Activated naive CD8-positive, alpha-beta T cell treated with anti-CD3 and anti-CD28 coated beads, Interleukin-2, amount 10 ng/mL, durations not matched to agents 7 days and 5 days (primary cell): ENCODE measurements at regions not wholly inside any gene's neighbourhood (a gene's known extent, or its start where the extent isn't known, plus 50 kb on each side); places are given as distances from the start of the nearest gene placed in this dataset.
"Not testable (repeated sequence)": the region's sequence is repeated elsewhere in the genome, so short reads cannot be mapped to it uniquely, and the experiment has no call there.

ENCODE experiments used
- ATAC-seq: fragments of 150-1000 bp; cut with Tn5 transposase; one replicate; pipeline ENCODE4 v1.10.0; 2021; ENCODE audit warnings: low read depth, moderate library complexity
- POLR2A ChIA-PET: fragments of 350-600 bp; sonication (Branson Sonifier 250); formaldehyde crosslinking; loops from one replicate; lab custom pipeline; 2021; ENCODE audit warnings: antibody characterized with exemption; lab: Charles Lee
- DNase-seq: peaks from one replicate; pipeline ENCODE4 v3.0.0; 2021
- H3K27ac Mint-ChIP-seq: one replicate; pipeline ENCODE4 v1.8.0; 2022; ENCODE audit warnings: mild to moderate bottlenecking, mixed read lengths
- H3K27me3 Mint-ChIP-seq: one replicate; pipeline ENCODE4 v1.8.0; 2022; ENCODE audit warnings: mild to moderate bottlenecking, moderate library complexity, mixed read lengths
- H3K36me3 Mint-ChIP-seq: one replicate; pipeline ENCODE4 v1.8.0; 2021; ENCODE audit warnings: mild to moderate bottlenecking, mixed read lengths
- H3K4me1 Mint-ChIP-seq: one replicate; pipeline ENCODE4 v1.8.0; 2021; ENCODE audit warnings: mixed read lengths
- H3K4me3 Mint-ChIP-seq: one replicate; pipeline ENCODE4 v1.8.0; 2022; ENCODE audit warnings: mild to moderate bottlenecking, moderate library complexity, mixed read lengths
- H3K9me3 Mint-ChIP-seq: one replicate; pipeline ENCODE4 v1.8.0; 2021; ENCODE audit warnings: mixed read lengths

GRCh38 chr12:124655048-124655697 is 87.8 kb upstream of the NCOR2 start:
- peaks cover 2% of the 10 kb centered on the region for H3K4me1 Mint-ChIP-seq
- no peak for DNase-seq
- H3K27me3 Mint-ChIP-seq: peaks cover 10% of the 10 kb centered on the region
- H3K27ac Mint-ChIP-seq: no peak overlapping the region
- no peak overlapping the region for H3K4me3 Mint-ChIP-seq
- no peaks in the 10 kb centered on the region for H3K36me3 Mint-ChIP-seq
- POLR2A ChIA-PET: no interaction called here
- H3K9me3 Mint-ChIP-seq: no peaks in the 10 kb centered on the region
- no peak for ATAC-seq

GRCh38 chr12:124654666-124655047 is 87.2 kb upstream of the NCOR2 start:
- H3K27ac Mint-ChIP-seq: no peak overlapping the region
- ATAC-seq (no peak), DNase-seq (no peak)
- POLR2A ChIA-PET: no interaction called here
- H3K36me3 Mint-ChIP-seq: no peaks in the 10 kb centered on the region
- peaks cover 2% of the 10 kb centered on the region for H3K4me1 Mint-ChIP-seq
- H3K9me3 Mint-ChIP-seq: no peaks in the 10 kb centered on the region
- H3K27me3 Mint-ChIP-seq: peaks cover 10% of the 10 kb centered on the region
- H3K4me3 Mint-ChIP-seq: no peak overlapping the region

GRCh38 chr12:124653169-124653931 is 85.9 kb upstream of the NCOR2 start:
- Mint-ChIP-seq H3K27ac (no peak overlapping the region), H3K9me3 (peaks cover 4% of the 10 kb centered on the region), H3K4me1 (peaks cover 2% of the 10 kb centered on the region), H3K27me3 (peaks cover 10% of the 10 kb centered on the region), H3K4me3 (no peak overlapping the region), H3K36me3 (no peaks in the 10 kb centered on the region)
- ATAC-seq (no peak), DNase-seq (no peak)
- POLR2A ChIA-PET: no interaction called here

DNA sequence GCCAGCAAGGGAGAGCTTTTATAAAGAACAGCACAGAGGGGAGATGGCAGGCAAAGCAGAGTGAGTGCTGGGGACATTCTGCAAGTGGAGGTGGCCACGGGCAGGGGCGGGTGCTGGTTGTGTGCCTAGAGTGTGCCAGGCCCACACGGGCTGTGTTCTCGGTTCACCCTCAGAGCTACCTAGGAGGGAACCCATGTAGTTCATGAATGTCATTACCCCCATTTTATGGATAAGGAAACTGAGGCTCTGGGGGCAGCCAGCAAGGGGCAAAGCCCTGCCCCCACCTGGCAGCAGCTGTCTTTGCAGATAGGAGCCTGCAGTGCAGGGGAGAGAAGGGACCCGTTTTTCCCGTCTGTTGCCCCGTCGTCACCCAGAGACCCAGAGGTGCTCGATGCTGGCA is 85.2 kb upstream of the NCOR2 start:
- Mint-ChIP-seq H3K27ac (no peak overlapping the region), H3K27me3 (peaks cover 10% of the 10 kb centered on the region), H3K4me1 (peaks cover 2% of the 10 kb centered on the region), H3K36me3 (no peaks in the 10 kb centered on the region), H3K4me3 (no peak overlapping the region), H3K9me3 (peaks cover 8% of the 10 kb centered on the region)
- POLR2A ChIA-PET: no interaction called here
- no peak for ATAC-seq
- no peak for DNase-seq

- Mint-ChIP-seq H3K27me3 (peaks cover 8% of the 10 kb centered on the region), H3K4me3 (no peak overlapping the region)
- ATAC-seq: no peak
These were observed 84.3 kb upstream of the NCOR2 start for GRCh38 chr12:124651516-124652273.

GRCh38 chr12:124650912-124651311 is 83.5 kb upstream of the NCOR2 start:
- H3K4me1 Mint-ChIP-seq: peaks cover 10% of the 10 kb centered on the region
- H3K9me3 Mint-ChIP-seq: peaks cover 12% of the 10 kb centered on the region
- DNase-seq (no peak), ATAC-seq (no peak)
- no peaks in the 10 kb centered on the region for H3K36me3 Mint-ChIP-seq
- H3K27me3 Mint-ChIP-seq: peaks cover 5% of the 10 kb centered on the region
- no peak overlapping the region for H3K4me3 Mint-ChIP-seq
- POLR2A ChIA-PET: no interaction called here
- H3K27ac Mint-ChIP-seq: no peak overlapping the region

More at GRCh38 chr12:124651516-124652273, 84.3 kb upstream of the NCOR2 start:
- no peaks in the 10 kb centered on the region for H3K36me3 Mint-ChIP-seq
- POLR2A ChIA-PET: no interaction called here
- H3K4me1 Mint-ChIP-seq: peaks cover 4% of the 10 kb centered on the region
- no peak overlapping the region for H3K27ac Mint-ChIP-seq
- no peak for DNase-seq
- H3K9me3 Mint-ChIP-seq: peaks cover 12% of the 10 kb centered on the region

- Mint-ChIP-seq H3K9me3 (peaks cover 12% of the 10 kb centered on the region), H3K4me1 (peaks cover 13% of the 10 kb centered on the region), H3K36me3 (no peaks in the 10 kb centered on the region), H3K27me3 (peaks cover 12% of the 10 kb centered on the region), H3K27ac (no peak overlapping the region), H3K4me3 (no peak overlapping the region)
- POLR2A ChIA-PET: no interaction called here
- ATAC-seq (no peak), DNase-seq (no peak)
These were observed 81.4 kb upstream of the NCOR2 start for GRCh38 chr12:124648710-124649384.

GRCh38 chr12:124647316-124647715 is 79.9 kb upstream of the NCOR2 start:
- peaks cover 10% of the 10 kb centered on the region for H3K27me3 Mint-ChIP-seq
- H3K36me3 Mint-ChIP-seq: no peaks in the 10 kb centered on the region
- DNase-seq: no peak
- H3K4me3 Mint-ChIP-seq: no peak overlapping the region
- ATAC-seq: no peak
- H3K4me1 Mint-ChIP-seq: peaks cover 12% of the 10 kb centered on the region
- H3K9me3 Mint-ChIP-seq: peaks cover 12% of the 10 kb centered on the region
- no peak overlapping the region for H3K27ac Mint-ChIP-seq
- POLR2A ChIA-PET: no interaction called here

DNA sequence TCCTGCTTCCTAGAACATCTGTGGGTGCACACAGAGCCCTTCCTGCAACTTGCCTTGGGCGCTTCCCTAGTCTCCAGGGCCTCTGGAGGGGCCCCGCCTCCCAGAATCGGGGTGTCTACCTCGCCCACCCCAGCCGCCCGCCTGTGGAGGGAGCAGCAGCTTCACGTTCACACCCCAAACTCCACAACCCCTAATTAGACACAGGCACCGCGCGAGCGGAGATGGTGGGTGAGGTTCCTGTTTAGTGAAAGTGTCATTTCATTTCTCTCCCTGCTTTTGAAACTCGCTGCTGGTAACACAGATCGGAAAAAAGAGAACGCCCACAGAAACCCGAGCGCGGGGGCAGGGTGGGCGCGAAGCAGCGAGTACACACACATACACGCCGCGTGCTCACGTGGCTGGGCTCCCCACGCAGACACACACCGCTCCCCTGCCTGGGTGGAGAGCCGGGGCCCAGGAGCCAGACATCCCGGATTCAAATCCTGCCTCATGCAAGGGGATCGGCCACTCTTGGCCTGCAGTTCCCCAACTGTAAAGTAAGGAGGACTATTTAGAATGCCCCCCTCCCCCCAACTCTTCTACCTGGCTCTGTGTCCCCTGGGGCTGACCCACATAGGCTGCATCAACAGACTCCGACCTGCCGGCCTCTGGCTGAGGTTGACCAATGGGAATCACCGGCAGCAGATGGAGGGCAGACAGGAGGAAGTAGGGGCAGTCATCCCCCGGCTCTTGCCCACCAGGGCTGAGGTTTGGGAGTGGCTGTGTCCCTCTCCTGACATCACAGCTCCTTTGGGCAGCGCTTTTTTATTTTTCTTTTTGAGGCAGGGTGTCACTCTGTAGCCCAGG is 79.2 kb upstream of the NCOR2 start:
- Mint-ChIP-seq H3K36me3 (no peaks in the 10 kb centered on the region), H3K9me3 (peaks cover 12% of the 10 kb centered on the region), H3K27ac (no peak overlapping the region), H3K27me3 (peaks cover 10% of the 10 kb centered on the region), H3K4me3 (peak overlapping the region; percentile 69), H3K4me1 (peaks cover 12% of the 10 kb centered on the region)
- DNase-seq: peak; percentile 39
- peak; percentile 55 for ATAC-seq
- POLR2A ChIA-PET: no interaction called here

GRCh38 chr12:124645530-124646244 is 78.3 kb upstream of the NCOR2 start:
- no peak overlapping the region for H3K27ac Mint-ChIP-seq
- H3K4me1 Mint-ChIP-seq: peaks cover 12% of the 10 kb centered on the region
- no peak overlapping the region for H3K4me3 Mint-ChIP-seq
- no peaks in the 10 kb centered on the region for H3K36me3 Mint-ChIP-seq
- no peak for ATAC-seq
- peaks cover 13% of the 10 kb centered on the region for H3K9me3 Mint-ChIP-seq
- no peak for DNase-seq
- peaks cover 10% of the 10 kb centered on the region for H3K27me3 Mint-ChIP-seq
- POLR2A ChIA-PET: no interaction called here

- H3K27ac Mint-ChIP-seq, H3K4me3 Mint-ChIP-seq, POLR2A ChIA-PET, H3K36me3 Mint-ChIP-seq, DNase-seq, ATAC-seq, H3K9me3 Mint-ChIP-seq: not testable (repeated sequence)
- H3K27me3 Mint-ChIP-seq: peaks cover 17% of the 10 kb centered on the region
- peaks cover 12% of the 10 kb centered on the region for H3K4me1 Mint-ChIP-seq
These were observed 76.4 kb upstream of the NCOR2 start for GRCh38 chr12:124643768-124644167.

DNA sequence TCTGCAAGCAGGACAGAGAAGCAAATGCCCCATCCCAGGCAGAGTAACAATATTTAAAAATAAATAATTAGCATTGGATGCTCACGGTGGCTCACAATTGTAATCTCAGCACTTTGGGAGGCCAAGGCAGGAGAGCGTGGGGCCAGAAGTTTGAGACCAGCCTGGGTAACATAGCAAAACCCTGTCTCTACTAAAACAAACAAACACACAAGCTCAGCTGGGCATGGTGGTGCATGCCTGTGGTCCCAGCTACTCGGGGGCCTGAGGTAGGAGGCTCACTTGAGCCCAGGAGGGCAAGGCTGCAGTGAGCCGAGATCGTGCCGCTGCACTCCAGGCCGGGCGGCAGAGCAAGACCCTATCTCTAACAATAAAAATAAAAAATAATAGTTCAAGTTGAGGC is 74.7 kb upstream of the NCOR2 start:
- no peak for DNase-seq
- no peaks in the 10 kb centered on the region for H3K36me3 Mint-ChIP-seq
- peaks cover 17% of the 10 kb centered on the region for H3K27me3 Mint-ChIP-seq
- peaks cover 12% of the 10 kb centered on the region for H3K4me1 Mint-ChIP-seq
- no peak overlapping the region for H3K27ac Mint-ChIP-seq
- H3K9me3 Mint-ChIP-seq: peaks cover 2% of the 10 kb centered on the region
- ATAC-seq: no peak
- POLR2A ChIA-PET: no interaction called here
- no peak overlapping the region for H3K4me3 Mint-ChIP-seq
